AG09309 (cell line): ENCODE measurements at regions not wholly inside any gene's neighbourhood (a gene's known extent, or its start where the extent isn't known, plus 50 kb on each side); places are given as distances from the start of the nearest gene placed in this dataset.

Experiments
- DNase-seq: peaks from one replicate; pipeline ENCODE4 v3.0.0-alpha.2; 2010; ENCODE audit warnings: low read depth
- H3K4me3 ChIP-seq: 2 replicates; pipeline ENCODE4 v1.5.1; 2011; ENCODE audit warnings: mild to moderate bottlenecking, low read depth, low read length, moderate library complexity; ENCODE audit not compliant: control insufficient read depth
- TF ChIP-seq, protein P1 (sequence below): IDR thresholded peaks from 2 replicates; pipeline ENCODE4 v1.5.1; 2011; ENCODE audit warnings: mild to moderate bottlenecking, low read depth, low read length, inconsistent platforms; ENCODE audit not compliant: insufficient read depth, control insufficient read depth; ENCODE audit errors: missing control alignments

DNA sequence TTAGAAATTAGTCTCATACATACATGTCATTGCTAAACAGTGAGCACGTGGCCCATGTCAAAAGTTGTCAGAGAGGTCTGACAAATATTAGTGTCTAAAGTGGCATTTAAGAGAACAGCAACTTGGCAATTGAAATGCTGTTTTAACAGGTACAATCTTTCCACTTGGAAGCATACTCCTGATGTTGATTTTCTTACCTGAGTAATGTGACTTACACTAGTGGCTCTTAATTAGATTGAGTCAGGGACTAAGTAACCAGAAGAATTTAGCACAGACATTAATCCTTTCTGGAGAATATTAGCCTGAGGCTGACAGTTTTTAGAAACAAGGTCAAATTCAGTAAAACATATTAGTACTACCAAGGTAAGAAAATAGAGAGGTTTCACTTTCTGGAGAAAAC, 357.0 kb upstream of the ZNF608 start:
- TF ChIP-seq, protein P1, sequence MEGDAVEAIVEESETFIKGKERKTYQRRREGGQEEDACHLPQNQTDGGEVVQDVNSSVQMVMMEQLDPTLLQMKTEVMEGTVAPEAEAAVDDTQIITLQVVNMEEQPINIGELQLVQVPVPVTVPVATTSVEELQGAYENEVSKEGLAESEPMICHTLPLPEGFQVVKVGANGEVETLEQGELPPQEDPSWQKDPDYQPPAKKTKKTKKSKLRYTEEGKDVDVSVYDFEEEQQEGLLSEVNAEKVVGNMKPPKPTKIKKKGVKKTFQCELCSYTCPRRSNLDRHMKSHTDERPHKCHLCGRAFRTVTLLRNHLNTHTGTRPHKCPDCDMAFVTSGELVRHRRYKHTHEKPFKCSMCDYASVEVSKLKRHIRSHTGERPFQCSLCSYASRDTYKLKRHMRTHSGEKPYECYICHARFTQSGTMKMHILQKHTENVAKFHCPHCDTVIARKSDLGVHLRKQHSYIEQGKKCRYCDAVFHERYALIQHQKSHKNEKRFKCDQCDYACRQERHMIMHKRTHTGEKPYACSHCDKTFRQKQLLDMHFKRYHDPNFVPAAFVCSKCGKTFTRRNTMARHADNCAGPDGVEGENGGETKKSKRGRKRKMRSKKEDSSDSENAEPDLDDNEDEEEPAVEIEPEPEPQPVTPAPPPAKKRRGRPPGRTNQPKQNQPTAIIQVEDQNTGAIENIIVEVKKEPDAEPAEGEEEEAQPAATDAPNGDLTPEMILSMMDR, result no peak
- no peak for DNase-seq
- H3K4me3 ChIP-seq, result no peak overlapping the region

DNA sequence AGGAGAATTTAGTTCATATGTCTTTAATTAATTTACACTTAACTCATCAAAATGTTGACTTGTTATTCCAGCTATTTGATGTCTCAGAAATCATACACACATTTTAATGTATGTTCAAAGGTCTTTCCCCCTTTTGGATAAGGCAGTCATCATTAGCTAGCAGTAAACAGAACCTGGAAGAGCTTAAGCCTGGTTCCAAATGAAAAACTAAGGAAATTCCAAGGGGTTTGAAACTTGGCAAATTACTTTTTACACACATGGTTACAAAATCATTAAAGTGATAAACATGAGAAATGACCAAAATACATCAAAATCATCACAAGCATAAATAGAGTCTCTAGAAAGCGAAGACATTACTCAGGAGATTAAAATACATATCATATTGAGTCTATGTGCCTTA, 359.8 kb upstream of the ZNF608 start:
- H3K4me3 ChIP-seq, result no peak overlapping the region
- DNase-seq, result no peak
- TF ChIP-seq, protein P1, result no peak

DNA sequence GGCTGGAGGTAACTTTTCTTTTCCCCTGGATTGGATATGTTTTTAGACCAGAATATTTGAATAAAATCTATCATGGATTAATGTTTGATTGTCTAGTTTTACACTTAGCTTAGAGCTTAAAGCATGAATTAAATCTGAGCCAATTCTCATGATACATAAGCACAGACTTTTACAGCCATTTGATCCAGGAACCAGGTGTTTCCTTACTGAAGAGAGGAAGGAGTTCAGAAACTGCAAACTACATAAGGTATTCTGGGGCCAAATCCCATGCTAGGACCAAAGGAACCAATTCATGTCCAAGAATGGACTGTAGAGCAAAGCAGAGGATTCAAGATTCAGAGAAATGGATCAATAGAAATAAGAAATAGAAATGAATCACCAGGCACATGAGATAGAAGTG, 360.4 kb upstream of the ZNF608 start:
- no peak overlapping the region for H3K4me3 ChIP-seq
- TF ChIP-seq, protein P1, result no peak

DNA sequence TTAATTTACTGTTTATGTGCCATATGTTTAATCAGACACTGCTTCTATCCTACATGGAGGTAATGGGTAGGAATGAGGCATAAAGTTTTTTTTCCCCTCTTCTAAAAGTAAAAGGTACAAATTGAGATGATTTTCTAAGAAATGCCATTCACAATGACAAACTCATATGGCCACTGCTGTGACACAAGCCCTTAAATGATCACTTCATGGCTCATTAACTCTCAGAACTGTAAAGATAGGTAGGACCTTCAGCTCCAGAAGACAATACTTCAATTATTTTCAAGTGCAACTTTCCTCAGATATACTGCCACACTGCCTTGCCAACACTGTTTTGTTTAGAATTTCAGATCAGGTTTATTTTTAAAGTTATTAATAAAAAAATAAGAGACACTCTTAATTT, 362.9 kb upstream of the ZNF608 start:
- no peak overlapping the region for H3K4me3 ChIP-seq
- TF ChIP-seq, protein P1, result no peak
- no peak for DNase-seq

More for the DNA sequence above, 360.4 kb upstream of the ZNF608 start:
- DNase-seq, result no peak

DNA sequence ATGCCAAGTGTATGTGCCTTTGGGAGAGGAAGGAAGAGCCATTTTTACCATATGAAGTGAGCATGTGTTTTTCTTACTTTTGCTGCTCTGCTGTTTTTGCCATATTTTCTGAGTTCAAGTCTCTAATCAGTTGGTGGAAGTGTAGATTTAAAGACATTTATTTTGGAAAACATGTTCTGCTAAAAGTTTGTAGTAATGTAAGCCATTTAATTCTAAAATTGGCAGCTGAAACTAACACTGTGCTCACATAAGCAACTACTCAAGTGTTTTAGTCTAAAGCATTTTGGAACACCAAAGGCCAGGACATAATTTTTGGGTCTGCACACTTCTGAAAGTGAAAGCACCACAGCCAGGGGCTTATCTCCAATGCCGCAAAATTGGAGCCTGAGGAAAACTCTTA, 363.4 kb upstream of the ZNF608 start:
- DNase-seq, result no peak
- no peak overlapping the region for H3K4me3 ChIP-seq
- TF ChIP-seq, protein P1, result no peak

DNA sequence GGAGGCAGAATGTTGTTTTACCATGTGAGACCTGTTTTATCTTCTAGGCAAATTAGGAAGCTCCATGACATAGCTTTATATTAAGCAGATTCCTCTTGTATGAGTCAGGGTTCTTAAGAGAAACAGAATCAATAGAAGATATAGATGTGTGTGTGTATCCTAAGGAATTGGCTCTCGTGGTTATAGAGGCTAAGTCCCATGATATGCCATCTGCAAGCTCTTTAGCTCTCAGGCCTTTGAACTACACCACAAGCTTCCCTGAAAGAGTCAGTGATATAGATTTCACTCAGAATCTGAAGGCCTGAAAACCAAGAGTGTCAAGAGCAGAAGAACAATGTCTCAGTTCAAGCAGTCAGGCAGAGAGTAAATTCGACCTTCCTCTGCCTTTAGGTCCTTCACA, 365.8 kb upstream of the ZNF608 start:
- DNase-seq, result no peak
- no peak overlapping the region for H3K4me3 ChIP-seq
- TF ChIP-seq, protein P1, result no peak

DNA sequence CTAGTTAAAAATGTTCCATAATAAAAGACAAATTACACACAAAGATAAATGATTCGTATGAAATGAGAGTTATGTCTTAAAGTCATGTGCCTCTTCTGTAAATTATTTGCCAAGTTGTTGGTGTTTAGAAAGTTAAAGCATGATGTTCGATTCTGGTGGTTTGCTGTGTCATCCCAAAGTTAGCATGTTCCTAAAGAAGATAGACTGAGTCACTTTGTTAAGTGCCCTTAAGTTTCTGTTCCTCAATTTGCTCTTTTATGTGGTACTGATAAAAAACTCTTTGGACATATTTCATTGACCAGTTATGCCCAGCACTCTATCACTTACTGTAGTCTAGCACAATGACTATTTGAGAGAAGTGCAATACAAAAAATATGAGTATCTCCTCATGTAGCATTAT, 366.9 kb upstream of the ZNF608 start:
- TF ChIP-seq, protein P1, result no peak
- H3K4me3 ChIP-seq, result no peak overlapping the region
- DNase-seq, result no peak
